MCF 10A (cell line): ENCODE measurements at regions not wholly inside any gene's neighbourhood (a gene's known extent, or its start where the extent isn't known, plus 50 kb on each side); places are given as distances from the start of the nearest gene placed in this dataset.

Experiments used
- BruUV-seq: library from RNA; stranded (reverse); fragments of 400-500 nt; replicated peaks from 2 replicates; lab custom pipeline; 2021; lab: Mats Ljungman, UMichigan
- CTCF ChIA-PET: fragments of 300-600 bp; sonication (Branson Sonifier 250); formaldehyde crosslinking; extraction: SDS; loops from one replicate; lab custom pipeline; 2021; ENCODE audit warnings: antibody characterized with exemption, inconsistent platforms; lab: Yijun Ruan, JAX
- POLR2A ChIA-PET: fragments of 300-600, 350-650 bp; sonication (Branson Sonifier 250); formaldehyde crosslinking; extraction: SDS; loops from one replicate; lab custom pipeline; 2020; ENCODE audit warnings: antibody characterized with exemption, inconsistent platforms; lab: Yijun Ruan, JAX
- DNase-seq: peaks from one replicate; pipeline ENCODE4 v3.0.0-alpha.2; 2018; ENCODE audit not compliant: unreplicated experiment
- H3K27ac Mint-ChIP-seq: one replicate; pipeline ENCODE4 v1.8.0; 2022; ENCODE audit warnings: mild to moderate bottlenecking, low read depth, mixed read lengths; ENCODE audit not compliant: unreplicated experiment
- H3K27me3 Mint-ChIP-seq: one replicate; pipeline ENCODE4 v1.8.0; 2022; ENCODE audit warnings: mixed read lengths; ENCODE audit not compliant: insufficient read depth, unreplicated experiment
- H3K36me3 Mint-ChIP-seq: one replicate; pipeline ENCODE4 v1.8.0; 2022; ENCODE audit warnings: mild to moderate bottlenecking, moderate library complexity, mixed read lengths; ENCODE audit not compliant: insufficient read depth, unreplicated experiment
- H3K4me1 Mint-ChIP-seq: one replicate; pipeline ENCODE4 v1.8.0; 2022; ENCODE audit warnings: mixed read lengths; ENCODE audit not compliant: insufficient read depth, unreplicated experiment
- H3K4me3 Mint-ChIP-seq: one replicate; pipeline ENCODE4 v1.8.0; 2022; ENCODE audit warnings: mild to moderate bottlenecking, moderate library complexity, mixed read lengths; ENCODE audit not compliant: unreplicated experiment
- H3K9me3 Mint-ChIP-seq: one replicate; pipeline ENCODE4 v1.8.0; 2022; ENCODE audit warnings: mixed read lengths; ENCODE audit not compliant: unreplicated experiment
- intact Hi-C: fragments of 100-400 bp; cut with micrococcal nuclease; formaldehyde crosslinking; loops from 2 replicates; pipeline ENCODE4 v1.14.1; 2022
- TF ChIP-seq, protein P1 (sequence below): fragments of 200-600 bp; IDR thresholded peaks from one replicate; pipeline ENCODE4 v1.8.0; 2022; ENCODE audit warnings: antibody characterized with exemption, mild to moderate bottlenecking; ENCODE audit not compliant: unreplicated experiment

GRCh38 chr13:47556703-47557102, 444.4 kb downstream of the SUCLA2 start:
- intact Hi-C loops: no loop called here
- TF ChIP-seq, protein P1, sequence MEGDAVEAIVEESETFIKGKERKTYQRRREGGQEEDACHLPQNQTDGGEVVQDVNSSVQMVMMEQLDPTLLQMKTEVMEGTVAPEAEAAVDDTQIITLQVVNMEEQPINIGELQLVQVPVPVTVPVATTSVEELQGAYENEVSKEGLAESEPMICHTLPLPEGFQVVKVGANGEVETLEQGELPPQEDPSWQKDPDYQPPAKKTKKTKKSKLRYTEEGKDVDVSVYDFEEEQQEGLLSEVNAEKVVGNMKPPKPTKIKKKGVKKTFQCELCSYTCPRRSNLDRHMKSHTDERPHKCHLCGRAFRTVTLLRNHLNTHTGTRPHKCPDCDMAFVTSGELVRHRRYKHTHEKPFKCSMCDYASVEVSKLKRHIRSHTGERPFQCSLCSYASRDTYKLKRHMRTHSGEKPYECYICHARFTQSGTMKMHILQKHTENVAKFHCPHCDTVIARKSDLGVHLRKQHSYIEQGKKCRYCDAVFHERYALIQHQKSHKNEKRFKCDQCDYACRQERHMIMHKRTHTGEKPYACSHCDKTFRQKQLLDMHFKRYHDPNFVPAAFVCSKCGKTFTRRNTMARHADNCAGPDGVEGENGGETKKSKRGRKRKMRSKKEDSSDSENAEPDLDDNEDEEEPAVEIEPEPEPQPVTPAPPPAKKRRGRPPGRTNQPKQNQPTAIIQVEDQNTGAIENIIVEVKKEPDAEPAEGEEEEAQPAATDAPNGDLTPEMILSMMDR: no peak
- DNase-seq: no peak
- ChIA-PET POLR2A (interaction anchor here (0.9 kb wide), 1 partner anchor 552 kb away, joined by 3 read pairs; no protein-coding TSS in a partner anchor), CTCF (interaction anchor here (1.1 kb wide), 1 partner anchor 33 kb away, joined by 3 read pairs; no protein-coding TSS in a partner anchor)
- Mint-ChIP-seq H3K4me1 (peaks cover 6% of the 10 kb centered on the region), H3K9me3 (no peaks in the 10 kb centered on the region), H3K4me3 (no peak overlapping the region), H3K36me3 (no peaks in the 10 kb centered on the region), H3K27ac (no peak overlapping the region), H3K27me3 (no peaks in the 10 kb centered on the region)
- no TSS peak for BruUV-seq

- Mint-ChIP-seq H3K36me3 (no peaks in the 10 kb centered on the region), H3K27me3 (no peaks in the 10 kb centered on the region), H3K4me1 (peaks cover 6% of the 10 kb centered on the region), H3K9me3 (no peaks in the 10 kb centered on the region), H3K4me3 (no peak overlapping the region), H3K27ac (no peak overlapping the region)
- POLR2A ChIA-PET: interaction anchor here (0.6 kb wide), 1 partner anchor 734 kb away, joined by 3 read pairs; no protein-coding TSS in a partner anchor
- DNase-seq: no peak
- intact Hi-C loops: no loop called here
- TF ChIP-seq, protein P1: no peak
- no TSS peak for BruUV-seq
- CTCF ChIA-PET: no interaction called here
Observed at GRCh38 chr13:47555235-47555634, 445.8 kb downstream of the SUCLA2 start.

- intact Hi-C loops: no loop called here
- Mint-ChIP-seq H3K9me3 (no peaks in the 10 kb centered on the region), H3K4me1 (peaks cover 12% of the 10 kb centered on the region), H3K4me3 (no peak overlapping the region), H3K36me3 (no peaks in the 10 kb centered on the region), H3K27ac (no peak overlapping the region), H3K27me3 (no peaks in the 10 kb centered on the region)
- ChIA-PET POLR2A (interaction anchor here (1.5 kb wide), 1 partner anchor 17 kb away, joined by 3 read pairs; no protein-coding TSS in a partner anchor), CTCF (no interaction called here)
- TF ChIP-seq, protein P1: no peak
- no TSS peak for BruUV-seq
- no peak for DNase-seq
Observed at GRCh38 chr13:47553329-47553977, 447.6 kb downstream of the SUCLA2 start.

GRCh38 chr13:47549219-47549752, 451.8 kb downstream of the SUCLA2 start:
- intact Hi-C loops: no loop called here
- Mint-ChIP-seq H3K27me3 (no peaks in the 10 kb centered on the region), H3K4me3 (no peak overlapping the region), H3K36me3 (no peaks in the 10 kb centered on the region), H3K9me3 (no peaks in the 10 kb centered on the region), H3K27ac (no peak overlapping the region), H3K4me1 (peaks cover 6% of the 10 kb centered on the region)
- ChIA-PET CTCF (interaction anchor here (1.9 kb wide), 1 partner anchor 49 kb away, joined by 5 read pairs; no protein-coding TSS in a partner anchor), POLR2A (no interaction called here)
- DNase-seq: peak; percentile 6
- TF ChIP-seq, protein P1: no peak
- no TSS peak for BruUV-seq
